GM19239 (cell line): ENCODE measurements at regions not wholly inside any gene's neighbourhood (a gene's known extent, or its start where the extent isn't known, plus 50 kb on each side); places are given as distances from the start of the nearest gene placed in this dataset.

Source experiments
- DNase-seq: peaks from one replicate; pipeline ENCODE4 v3.0.0; 2011; ENCODE audit warnings: low spot score; ENCODE audit not compliant: insufficient read length
- FAIRE-seq: peaks from 2 replicates; lab custom pipeline; 2011; peaks lifted over from hg19 to GRCh38; lab: Jason Lieb, UNC

- no peak for FAIRE-seq
- DNase-seq = no peak
Measured at GRCh38 chr3:115512565-115513415, 110.5 kb upstream of the GAP43 start.

- FAIRE-seq (no peak), DNase-seq (no peak)
Measured at GRCh38 chr3:115513416-115513800, 109.9 kb upstream of the GAP43 start.

- no peak for FAIRE-seq
- DNase-seq = no peak
Measured at GRCh38 chr3:115517457-115518050, 105.8 kb upstream of the GAP43 start.

- DNase-seq = no peak
- FAIRE-seq = no peak
Measured at GRCh38 chr3:115518100-115518852, 105.0 kb upstream of the GAP43 start.

DNA sequence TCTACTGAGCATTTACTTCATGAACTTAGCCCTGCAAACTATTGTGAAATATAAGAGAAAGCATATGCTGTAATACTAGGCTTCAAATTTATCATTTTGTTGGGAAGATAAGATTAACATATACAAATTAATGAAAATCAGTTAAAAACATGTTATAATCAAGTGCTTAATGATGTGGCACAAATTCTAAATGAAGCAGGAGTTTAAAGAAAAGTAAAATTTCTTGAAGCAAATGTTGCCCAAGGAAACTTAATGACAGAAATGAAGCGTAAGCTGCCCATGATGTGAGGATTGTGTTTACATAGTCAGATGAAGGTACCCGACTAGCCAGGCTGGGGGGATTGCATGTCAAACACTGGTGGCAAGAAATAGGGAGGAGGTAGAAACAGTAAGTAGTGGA, 103.1 kb upstream of the GAP43 start:
- no peak for FAIRE-seq
- DNase-seq = no peak

GRCh38 chr3:115520651-115521245, 102.6 kb upstream of the GAP43 start:
- no peak for FAIRE-seq
- DNase-seq = no peak

DNA sequence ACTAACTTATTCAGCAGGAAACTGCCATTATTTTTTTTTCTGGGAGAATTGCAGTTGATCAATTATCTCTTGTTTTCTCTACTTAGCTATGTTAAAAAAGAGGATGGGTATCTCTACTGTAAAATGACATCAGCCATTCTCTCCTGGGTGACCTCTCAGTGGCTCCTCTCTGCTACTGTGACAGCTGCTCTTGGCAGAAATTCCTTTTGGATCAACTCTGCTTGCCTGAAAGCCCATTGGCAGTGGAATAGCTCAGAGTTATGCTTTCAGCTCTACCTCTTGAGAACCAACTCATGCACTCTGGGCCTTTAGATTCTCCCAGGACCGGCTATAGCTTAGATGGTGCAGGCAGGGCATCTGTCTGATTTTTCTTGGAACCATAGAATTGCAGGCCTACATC, 99.9 kb upstream of the GAP43 start:
- no peak for DNase-seq
- FAIRE-seq = no peak

DNA sequence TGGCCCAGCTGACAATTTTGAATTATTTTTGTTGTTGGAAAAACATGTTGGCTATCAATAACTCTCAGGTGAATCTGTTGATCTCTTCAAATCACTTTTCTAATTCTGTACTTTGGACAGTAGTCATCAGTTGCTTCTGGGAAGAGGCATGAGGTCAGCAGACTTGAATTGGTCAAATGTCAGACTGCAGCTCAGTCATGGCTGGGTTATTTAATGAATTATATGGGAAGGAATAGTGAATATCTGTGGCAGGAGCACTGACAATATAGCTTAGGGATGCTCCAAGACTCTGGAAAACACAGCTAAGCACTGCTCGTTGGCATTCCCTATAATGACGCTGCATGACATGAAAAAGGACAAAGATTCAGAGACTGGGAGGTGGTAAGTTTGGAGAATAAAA, 98.8 kb upstream of the GAP43 start:
- DNase-seq (no peak), FAIRE-seq (no peak)

DNA sequence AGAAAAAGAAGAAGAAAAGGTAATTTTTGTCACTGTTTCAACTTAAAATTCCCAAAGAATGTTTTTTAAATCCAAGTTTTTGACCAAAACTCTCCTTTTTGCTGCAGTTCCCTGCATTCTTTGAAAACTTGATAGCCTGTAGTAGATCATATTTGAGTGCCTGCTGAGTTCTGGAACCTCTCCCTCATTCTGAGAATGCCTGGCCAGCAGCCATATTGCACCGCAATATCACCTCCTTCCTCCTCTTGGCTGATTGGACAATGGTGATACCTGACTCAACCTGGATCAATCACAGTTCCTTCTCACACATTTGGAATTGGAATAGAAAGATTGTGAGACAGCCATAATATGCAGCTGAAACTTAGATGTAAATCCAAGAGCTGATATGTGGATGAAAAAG, 97.6 kb upstream of the GAP43 start:
- no peak for DNase-seq
- FAIRE-seq = no peak

DNA sequence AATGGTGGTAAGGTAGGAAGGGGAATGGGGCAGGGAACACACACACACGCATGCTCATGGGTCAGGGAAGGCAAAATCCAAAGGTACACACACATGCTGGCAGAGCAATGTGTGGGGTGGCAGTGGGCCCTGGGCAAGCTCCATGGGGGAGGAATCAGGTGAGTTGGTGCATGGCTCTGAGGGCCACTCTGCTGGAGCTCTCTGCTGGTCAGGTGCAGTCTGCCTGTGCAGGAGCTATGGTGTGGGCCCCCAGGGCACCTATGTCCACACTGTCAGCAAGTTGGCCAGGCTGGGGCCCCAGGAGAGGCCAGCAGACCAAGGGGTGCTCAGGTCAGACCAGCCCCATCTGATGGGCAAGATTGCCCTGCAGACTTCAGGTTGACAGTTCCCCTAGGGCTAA, 90.1 kb upstream of the GAP43 start:
- no peak for FAIRE-seq
- DNase-seq = no peak

GRCh38 chr3:115536171-115536570, 87.1 kb upstream of the GAP43 start:
- DNase-seq (no peak), FAIRE-seq (no peak)

GRCh38 chr3:115537669-115538068, 85.6 kb upstream of the GAP43 start:
- DNase-seq (no peak), FAIRE-seq (no peak)

- DNase-seq (no peak), FAIRE-seq (no peak)
Measured at GRCh38 chr3:115547207-115547606, 76.1 kb upstream of the GAP43 start.

DNA sequence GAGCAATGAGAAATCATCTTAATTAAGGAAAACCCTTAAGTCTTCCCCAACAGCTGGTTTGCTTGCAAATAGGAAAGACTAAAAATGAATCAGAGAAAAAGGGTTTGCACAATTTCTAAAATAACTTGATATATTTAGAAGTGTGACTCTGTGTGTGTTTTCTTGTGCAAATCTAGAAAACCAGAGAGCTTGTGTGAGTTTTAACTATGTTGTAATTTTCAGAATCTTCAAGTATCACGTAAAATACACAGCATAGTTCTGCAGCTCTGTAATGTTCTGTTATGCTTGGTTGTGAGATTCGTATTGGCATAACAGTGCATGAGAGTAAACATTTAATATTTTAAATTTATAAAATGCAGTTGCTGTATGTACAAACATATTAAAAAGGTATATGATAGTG, 74.7 kb upstream of the GAP43 start:
- FAIRE-seq = no peak
- DNase-seq = no peak

- FAIRE-seq = no peak
- DNase-seq = no peak
Measured at GRCh38 chr3:115549071-115549470, 74.2 kb upstream of the GAP43 start.

GRCh38 chr3:115550285-115550761, 73.0 kb upstream of the GAP43 start:
- no peak for DNase-seq
- no peak for FAIRE-seq

DNA sequence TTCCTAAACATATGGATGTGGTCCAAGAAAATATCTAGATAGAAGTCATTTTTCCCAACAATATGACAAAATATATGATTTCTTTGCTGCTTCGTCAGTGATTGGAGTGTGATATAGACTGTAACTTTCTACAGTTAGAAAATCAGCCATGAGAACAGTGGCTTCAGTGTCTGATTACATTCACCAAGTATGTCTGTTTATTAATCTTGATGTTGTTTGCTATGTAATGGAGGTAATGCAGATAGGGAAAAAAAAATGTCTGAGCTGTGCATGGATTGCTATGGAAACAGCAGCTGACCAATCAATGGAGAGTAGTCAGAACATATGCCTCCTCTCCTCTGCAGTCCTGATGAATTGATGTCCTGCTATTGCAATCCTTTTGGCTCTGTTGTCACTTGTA, 72.3 kb upstream of the GAP43 start:
- FAIRE-seq = no peak
- no peak for DNase-seq

DNA sequence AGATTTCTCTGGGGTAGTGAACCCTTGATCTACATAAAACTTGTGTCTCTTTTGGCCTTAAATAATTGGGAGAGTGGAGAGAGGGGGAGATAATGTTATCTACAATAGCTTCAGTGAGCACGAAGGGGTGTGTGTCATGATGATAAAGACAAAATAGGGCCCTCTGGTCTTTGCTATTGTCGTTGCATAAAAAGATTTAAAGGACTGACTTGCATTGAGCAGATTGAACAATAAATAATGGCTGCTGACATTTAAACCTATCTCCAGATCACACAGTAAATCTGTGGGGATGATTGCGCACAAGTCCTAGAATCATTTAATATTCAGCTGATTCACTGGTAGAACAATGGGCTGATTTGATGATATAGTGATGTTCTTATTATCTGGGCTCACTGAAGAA, 71.3 kb upstream of the GAP43 start:
- no peak for DNase-seq
- no peak for FAIRE-seq

DNA sequence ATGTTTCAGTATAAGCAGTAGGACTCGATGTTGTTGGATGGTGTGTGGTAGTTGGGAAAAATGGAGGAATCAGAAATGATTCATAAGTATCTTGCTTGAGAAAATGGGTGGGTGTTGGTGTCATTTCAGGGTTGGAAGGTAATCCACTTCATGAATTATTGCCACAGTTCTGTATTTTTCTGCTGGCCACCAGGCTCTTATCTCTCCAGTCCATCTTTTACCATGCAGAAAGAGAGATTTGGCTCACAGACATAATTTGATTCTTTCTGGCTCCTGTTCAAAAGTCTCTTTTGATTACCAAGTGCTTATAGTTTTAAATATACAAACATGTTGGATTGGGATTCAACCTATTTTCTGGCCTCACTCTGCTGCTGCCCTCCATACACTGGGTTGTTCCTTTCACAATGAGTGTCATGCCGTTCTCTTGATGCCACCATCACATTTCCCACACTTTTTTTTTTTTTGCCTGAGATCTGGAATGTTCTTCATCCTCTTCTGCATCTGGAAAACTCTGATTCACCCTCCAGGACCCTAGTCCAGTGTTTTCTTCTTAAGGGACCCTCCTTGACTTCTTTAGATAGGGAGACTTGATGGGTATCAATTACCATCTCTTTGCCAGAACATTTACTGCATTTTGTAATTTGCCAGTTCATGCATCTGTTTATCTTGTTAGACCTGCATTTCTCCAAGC, 69.4 kb upstream of the GAP43 start:
- no peak for FAIRE-seq
- no peak for DNase-seq

- DNase-seq (no peak), FAIRE-seq (no peak)
Measured at GRCh38 chr3:115554487-115554807, 68.9 kb upstream of the GAP43 start.
